ENCODE measurements at regions not wholly inside any gene's neighbourhood (a gene's known extent, or its start where the extent isn't known, plus 50 kb on each side); places are given as distances from the start of the nearest gene placed in this dataset.

DNA sequence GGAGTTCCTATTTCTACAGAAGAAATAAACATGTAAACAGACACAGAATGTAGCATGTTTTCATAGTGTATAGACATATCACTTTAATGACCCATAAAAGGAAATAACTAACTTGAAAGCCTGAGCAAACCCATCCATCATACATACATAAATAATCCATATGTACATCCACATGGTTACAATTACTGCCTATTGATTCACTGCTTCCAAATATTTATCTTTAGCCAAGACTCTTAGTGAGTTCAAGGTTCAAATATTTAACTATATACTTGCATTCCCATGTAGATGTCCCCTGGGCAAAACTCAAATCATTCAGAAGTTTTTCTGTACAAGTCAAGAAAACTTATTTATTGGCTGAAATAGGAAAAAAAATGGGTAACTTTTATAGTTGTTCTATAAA, 95.4 kb downstream of the CCER1 start (continued):
- TF ChIP-seq, protein P1, sequence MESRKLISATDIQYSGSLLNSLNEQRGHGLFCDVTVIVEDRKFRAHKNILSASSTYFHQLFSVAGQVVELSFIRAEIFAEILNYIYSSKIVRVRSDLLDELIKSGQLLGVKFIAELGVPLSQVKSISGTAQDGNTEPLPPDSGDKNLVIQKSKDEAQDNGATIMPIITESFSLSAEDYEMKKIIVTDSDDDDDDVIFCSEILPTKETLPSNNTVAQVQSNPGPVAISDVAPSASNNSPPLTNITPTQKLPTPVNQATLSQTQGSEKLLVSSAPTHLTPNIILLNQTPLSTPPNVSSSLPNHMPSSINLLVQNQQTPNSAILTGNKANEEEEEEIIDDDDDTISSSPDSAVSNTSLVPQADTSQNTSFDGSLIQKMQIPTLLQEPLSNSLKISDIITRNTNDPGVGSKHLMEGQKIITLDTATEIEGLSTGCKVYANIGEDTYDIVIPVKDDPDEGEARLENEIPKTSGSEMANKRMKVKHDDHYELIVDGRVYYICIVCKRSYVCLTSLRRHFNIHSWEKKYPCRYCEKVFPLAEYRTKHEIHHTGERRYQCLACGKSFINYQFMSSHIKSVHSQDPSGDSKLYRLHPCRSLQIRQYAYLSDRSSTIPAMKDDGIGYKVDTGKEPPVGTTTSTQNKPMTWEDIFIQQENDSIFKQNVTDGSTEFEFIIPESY (IDR thresholded peaks at IDR 0.05) = no peak
- no peak for TF ChIP-seq NFYA (IDR thresholded peaks at IDR 0.05; ENCODE audit: borderline replicate concordance, low read depth, low read length)
- TF ChIP-seq NR2C1 (IDR thresholded peaks at IDR 0.05) = no peak

DNA sequence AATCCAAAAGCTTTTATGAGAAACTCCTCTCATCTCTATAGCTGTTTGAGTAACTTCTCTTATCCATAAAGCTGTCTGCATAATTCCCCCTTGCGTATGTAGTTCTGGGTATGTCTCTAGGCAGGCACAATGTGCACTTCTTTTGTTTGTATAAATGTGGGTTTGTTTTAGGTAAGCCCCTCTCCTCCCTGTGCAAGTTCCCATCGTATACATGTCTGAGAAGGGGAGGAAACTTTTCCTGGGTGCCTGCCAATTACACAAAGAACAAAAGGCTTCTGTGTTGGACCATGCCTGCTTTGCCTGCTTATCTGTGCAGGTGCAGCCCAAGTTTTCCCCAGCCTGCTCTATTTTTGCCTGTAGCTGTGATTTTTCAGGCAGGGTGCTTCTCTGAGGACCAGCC, 96.7 kb downstream of the CCER1 start:
- intact Hi-C loops (cut with micrococcal nuclease; ENCODE audit: unreplicated experiment) (loop anchor here (10.0 kb wide), 1 partner anchor 1383 kb away; no protein-coding TSS in a partner anchor), in situ Hi-C loops (cut with MboI) (no loop called here)
- Histone ChIP-seq H3K36me3 (ENCODE audit: control insufficient read depth in 2 of 2, insufficient read depth in 2 of 2, low read length in 1 of 2) (no peaks in the 10 kb centered on the region), H3K9me3 (replicated peaks; ENCODE audit: control insufficient read depth, insufficient read depth, low read length) (no peaks in the 10 kb centered on the region), H2AFZ (ENCODE audit: control insufficient read depth, low read depth, low read length) (no peak overlapping the region), H3K4me1 (ENCODE audit: control insufficient read depth, insufficient read depth, low read length) (no peaks in the 10 kb centered on the region), H3K79me2 (ENCODE audit: control insufficient read depth, insufficient read depth, low read length) (no peaks in the 10 kb centered on the region), H3K4me3 (no peak overlapping the region), H3K27me3 (replicated peaks in 1 of 2; ENCODE audit: control insufficient read depth in 2 of 2, insufficient read depth in 2 of 2, low read length in 1 of 2) (no peaks in the 10 kb centered on the region), H3K4me2 (ENCODE audit: control insufficient read depth, insufficient read depth) (no peak overlapping the region), H4K20me1 (ENCODE audit: control insufficient read depth, insufficient read depth) (no peaks in the 10 kb centered on the region), H3K27ac (ENCODE audit: control insufficient read depth, insufficient read depth) (no peak overlapping the region), H3K9ac (ENCODE audit: control insufficient read depth, insufficient read depth, low read length) (no peak overlapping the region)
- FAIRE-seq (no peak), DNase-seq (ENCODE audit: low read depth, low spot score) (no peak), ATAC-seq (no peak; the same call in 2 of the 3 replicates)
- CTCF ChIA-PET = interaction anchor here (1.5 kb wide), 1 partner anchor 1315 kb away, joined by 3 read pairs; no protein-coding TSS in a partner anchor
- BruUV-seq (replicated peaks) = no TSS peak
- POLR2A ChIA-PET = no interaction called here
- SMC1A ChIA-PET (ENCODE audit: uncharacterized antibody, unreplicated experiment) = interaction anchor here (0.8 to 1.0 kb wide), 2 partner anchors 20 to 81 kb away, joined by 3 to 4 read pairs; no protein-coding TSS in a partner anchor
- RAD21 ChIA-PET (ENCODE audit: unreplicated experiment) = no interaction called here
- WGBS (ENCODE audit: insufficient coverage, insufficient replicate concordance, low lambda C conversion rate, missing lambda C conversion rate) = 3% methylated on average over 2 of the region's 2 CpGs
- no peak for TF ChIP-seq SPI1 (IDR thresholded peaks at IDR 0.05; ENCODE audit: borderline replicate concordance, insufficient read depth, low read depth, low read length)
- TF ChIP-seq EP300 (IDR thresholded peaks at IDR 0.05; ENCODE audit: borderline replicate concordance in 1 of 2, control insufficient read depth in 1 of 2, low read depth in 2 of 2, low read length in 2 of 2) = no peak
- no peak for TF ChIP-seq MTA3 (IDR thresholded peaks at IDR 0.05; ENCODE audit: borderline replicate concordance, low read length)
- TF ChIP-seq TCF3 (IDR thresholded peaks at IDR 0.05; ENCODE audit: borderline replicate concordance, insufficient read depth, low read depth, low read length) = no peak
- TF ChIP-seq, protein P2, sequence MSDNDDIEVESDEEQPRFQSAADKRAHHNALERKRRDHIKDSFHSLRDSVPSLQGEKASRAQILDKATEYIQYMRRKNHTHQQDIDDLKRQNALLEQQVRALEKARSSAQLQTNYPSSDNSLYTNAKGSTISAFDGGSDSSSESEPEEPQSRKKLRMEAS (IDR thresholded peaks at IDR 0.05; ENCODE audit: low read depth, low read length) = no peak
- no peak for TF ChIP-seq SMAD5 (IDR thresholded peaks at IDR 0.05; ENCODE audit: low read depth)
- TF ChIP-seq, protein P3, sequence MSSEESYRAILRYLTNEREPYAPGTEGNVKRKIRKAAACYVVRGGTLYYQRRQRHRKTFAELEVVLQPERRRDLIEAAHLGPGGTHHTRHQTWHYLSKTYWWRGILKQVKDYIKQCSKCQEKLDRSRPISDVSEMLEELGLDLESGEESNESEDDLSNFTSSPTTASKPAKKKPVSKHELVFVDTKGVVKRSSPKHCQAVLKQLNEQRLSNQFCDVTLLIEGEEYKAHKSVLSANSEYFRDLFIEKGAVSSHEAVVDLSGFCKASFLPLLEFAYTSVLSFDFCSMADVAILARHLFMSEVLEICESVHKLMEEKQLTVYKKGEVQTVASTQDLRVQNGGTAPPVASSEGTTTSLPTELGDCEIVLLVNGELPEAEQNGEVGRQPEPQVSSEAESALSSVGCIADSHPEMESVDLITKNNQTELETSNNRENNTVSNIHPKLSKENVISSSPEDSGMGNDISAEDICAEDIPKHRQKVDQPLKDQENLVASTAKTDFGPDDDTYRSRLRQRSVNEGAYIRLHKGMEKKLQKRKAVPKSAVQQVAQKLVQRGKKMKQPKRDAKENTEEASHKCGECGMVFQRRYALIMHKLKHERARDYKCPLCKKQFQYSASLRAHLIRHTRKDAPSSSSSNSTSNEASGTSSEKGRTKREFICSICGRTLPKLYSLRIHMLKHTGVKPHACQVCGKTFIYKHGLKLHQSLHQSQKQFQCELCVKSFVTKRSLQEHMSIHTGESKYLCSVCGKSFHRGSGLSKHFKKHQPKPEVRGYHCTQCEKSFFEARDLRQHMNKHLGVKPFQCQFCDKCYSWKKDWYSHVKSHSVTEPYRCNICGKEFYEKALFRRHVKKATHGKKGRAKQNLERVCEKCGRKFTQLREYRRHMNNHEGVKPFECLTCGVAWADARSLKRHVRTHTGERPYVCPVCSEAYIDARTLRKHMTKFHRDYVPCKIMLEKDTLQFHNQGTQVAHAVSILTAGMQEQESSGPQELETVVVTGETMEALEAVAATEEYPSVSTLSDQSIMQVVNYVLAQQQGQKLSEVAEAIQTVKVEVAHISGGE (CRISPR knock-in tag; IDR thresholded peaks at IDR 0.05) = no peak
- TF ChIP-seq, protein P4, sequence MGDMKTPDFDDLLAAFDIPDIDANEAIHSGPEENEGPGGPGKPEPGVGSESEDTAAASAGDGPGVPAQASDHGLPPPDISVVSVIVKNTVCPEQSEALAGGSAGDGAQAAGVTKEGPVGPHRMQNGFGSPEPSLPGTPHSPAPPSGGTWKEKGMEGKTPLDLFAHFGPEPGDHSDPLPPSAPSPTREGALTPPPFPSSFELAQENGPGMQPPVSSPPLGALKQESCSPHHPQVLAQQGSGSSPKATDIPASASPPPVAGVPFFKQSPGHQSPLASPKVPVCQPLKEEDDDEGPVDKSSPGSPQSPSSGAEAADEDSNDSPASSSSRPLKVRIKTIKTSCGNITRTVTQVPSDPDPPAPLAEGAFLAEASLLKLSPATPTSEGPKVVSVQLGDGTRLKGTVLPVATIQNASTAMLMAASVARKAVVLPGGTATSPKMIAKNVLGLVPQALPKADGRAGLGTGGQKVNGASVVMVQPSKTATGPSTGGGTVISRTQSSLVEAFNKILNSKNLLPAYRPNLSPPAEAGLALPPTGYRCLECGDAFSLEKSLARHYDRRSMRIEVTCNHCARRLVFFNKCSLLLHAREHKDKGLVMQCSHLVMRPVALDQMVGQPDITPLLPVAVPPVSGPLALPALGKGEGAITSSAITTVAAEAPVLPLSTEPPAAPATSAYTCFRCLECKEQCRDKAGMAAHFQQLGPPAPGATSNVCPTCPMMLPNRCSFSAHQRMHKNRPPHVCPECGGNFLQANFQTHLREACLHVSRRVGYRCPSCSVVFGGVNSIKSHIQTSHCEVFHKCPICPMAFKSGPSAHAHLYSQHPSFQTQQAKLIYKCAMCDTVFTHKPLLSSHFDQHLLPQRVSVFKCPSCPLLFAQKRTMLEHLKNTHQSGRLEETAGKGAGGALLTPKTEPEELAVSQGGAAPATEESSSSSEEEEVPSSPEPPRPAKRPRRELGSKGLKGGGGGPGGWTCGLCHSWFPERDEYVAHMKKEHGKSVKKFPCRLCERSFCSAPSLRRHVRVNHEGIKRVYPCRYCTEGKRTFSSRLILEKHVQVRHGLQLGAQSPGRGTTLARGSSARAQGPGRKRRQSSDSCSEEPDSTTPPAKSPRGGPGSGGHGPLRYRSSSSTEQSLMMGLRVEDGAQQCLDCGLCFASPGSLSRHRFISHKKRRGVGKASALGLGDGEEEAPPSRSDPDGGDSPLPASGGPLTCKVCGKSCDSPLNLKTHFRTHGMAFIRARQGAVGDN (IDR thresholded peaks at IDR 0.05) = no peak

Data from GM12878 (cell line).